ENCODE measurements at regions not wholly inside any gene's neighbourhood (a gene's known extent, or its start where the extent isn't known, plus 50 kb on each side); places are given as distances from the start of the nearest gene placed in this dataset.

- TF ChIP-seq CTCF (IDR thresholded peaks at IDR 0.05; ENCODE audit: insufficient read depth, low read depth, low read length, missing control alignments): no peak
- no peak overlapping the region for H3K4me3 ChIP-seq (ENCODE audit: low read length)
- DNase-seq (ENCODE audit: low read depth): no peak
These were observed 746.3 kb upstream of the RAB6C start for GRCh38 chr2:129233166-129233565.

GRCh38 chr2:129233751-129234406 lies 745.6 kb upstream of the RAB6C start:
- TF ChIP-seq CTCF (IDR thresholded peaks at IDR 0.05; ENCODE audit: insufficient read depth, low read depth, low read length, missing control alignments): peak; percentile 51
- DNase-seq (ENCODE audit: low read depth): peak; percentile 57
- no peak overlapping the region for H3K4me3 ChIP-seq (ENCODE audit: low read length)

GRCh38 chr2:129236601-129237000 lies 742.9 kb upstream of the RAB6C start:
- DNase-seq (ENCODE audit: low read depth): no peak
- H3K4me3 ChIP-seq (ENCODE audit: low read length): no peak overlapping the region
- no peak for TF ChIP-seq CTCF (IDR thresholded peaks at IDR 0.05; ENCODE audit: insufficient read depth, low read depth, low read length, missing control alignments)

GRCh38 chr2:129237966-129238725 lies 741.3 kb upstream of the RAB6C start:
- peak; percentile 75 for DNase-seq (ENCODE audit: low read depth)
- no peak overlapping the region for H3K4me3 ChIP-seq (ENCODE audit: low read length)
- TF ChIP-seq CTCF (IDR thresholded peaks at IDR 0.05; ENCODE audit: insufficient read depth, low read depth, low read length, missing control alignments): no peak

- no peak overlapping the region for H3K4me3 ChIP-seq (ENCODE audit: low read length)
- TF ChIP-seq CTCF (IDR thresholded peaks at IDR 0.05; ENCODE audit: insufficient read depth, low read depth, low read length, missing control alignments): no peak
- no peak for DNase-seq (ENCODE audit: low read depth)
These were observed 740.3 kb upstream of the RAB6C start for GRCh38 chr2:129239141-129239540.

- no peak overlapping the region for H3K4me3 ChIP-seq (ENCODE audit: low read length)
- no peak for TF ChIP-seq CTCF (IDR thresholded peaks at IDR 0.05; ENCODE audit: insufficient read depth, low read depth, low read length, missing control alignments)
These were observed 739.4 kb upstream of the RAB6C start for GRCh38 chr2:129240061-129240460.

More at GRCh38 chr2:129240061-129240460, 739.4 kb upstream of the RAB6C start:
- DNase-seq (ENCODE audit: low read depth): no peak

All from epithelial cell of esophagus (primary cell).